GM19467 (cell line): ENCODE measurements at regions not wholly inside any gene's neighbourhood (a gene's known extent, or its start where the extent isn't known, plus 50 kb on each side); places are given as distances from the start of the nearest gene placed in this dataset.

Experiments
- ATAC-seq: cut with Tn5 transposase; IDR thresholded peaks from one replicate; pipeline ENCODE4 v1.9.1; 2021; ENCODE audit warnings: mild to moderate bottlenecking, moderate library complexity; ENCODE audit not compliant: unreplicated experiment

GRCh38 chr17:72297326-72298115, 176.7 kb downstream of the SOX9 start:
- no peak for ATAC-seq

- no peak for ATAC-seq
These were observed 178.3 kb downstream of the SOX9 start for GRCh38 chr17:72299100-72299499.

GRCh38 chr17:72299592-72299991, 178.8 kb downstream of the SOX9 start:
- no peak for ATAC-seq

GRCh38 chr17:72301887-72302286, 181.1 kb downstream of the SOX9 start:
- no peak for ATAC-seq

GRCh38 chr17:72302735-72303134, 181.9 kb downstream of the SOX9 start:
- ATAC-seq, result no peak

- ATAC-seq, result no peak
These were observed 183.2 kb downstream of the SOX9 start for GRCh38 chr17:72303787-72304733.

GRCh38 chr17:72304859-72305258, 184.0 kb downstream of the SOX9 start:
- ATAC-seq, result no peak

- ATAC-seq, result no peak
These were observed 184.7 kb downstream of the SOX9 start for GRCh38 chr17:72305472-72305871.

GRCh38 chr17:72306037-72306436, 185.2 kb downstream of the SOX9 start:
- ATAC-seq, result no peak

- ATAC-seq, result no peak
These were observed 187.0 kb downstream of the SOX9 start for GRCh38 chr17:72307836-72308235.

- no peak for ATAC-seq
These were observed 188.0 kb downstream of the SOX9 start for GRCh38 chr17:72308744-72309385.

- no peak for ATAC-seq
These were observed 190.2 kb downstream of the SOX9 start for GRCh38 chr17:72311004-72311403.

- ATAC-seq, result no peak
These were observed 194.5 kb downstream of the SOX9 start for GRCh38 chr17:72315122-72315913.

- no peak for ATAC-seq
These were observed 197.3 kb downstream of the SOX9 start for GRCh38 chr17:72318131-72318530.

- ATAC-seq, result no peak
These were observed 201.1 kb downstream of the SOX9 start for GRCh38 chr17:72321896-72322295.

- ATAC-seq, result no peak
These were observed 211.5 kb downstream of the SOX9 start for GRCh38 chr17:72332367-72332766.

GRCh38 chr17:72333570-72333969, 212.8 kb downstream of the SOX9 start:
- ATAC-seq, result no peak

GRCh38 chr17:72334205-72334604, 213.4 kb downstream of the SOX9 start:
- ATAC-seq, result no peak

GRCh38 chr17:72336026-72336803, 215.4 kb downstream of the SOX9 start:
- no peak for ATAC-seq

GRCh38 chr17:72336804-72337070, 215.9 kb downstream of the SOX9 start:
- ATAC-seq, result no peak
